Panc1 (cell line): ENCODE measurements at regions not wholly inside any gene's neighbourhood (a gene's known extent, or its start where the extent isn't known, plus 50 kb on each side); places are given as distances from the start of the nearest gene placed in this dataset.

Experiments used
- ATAC-seq: fragments of 200-7000 bp; cut with Tn5 transposase; 2 replicates; pipeline ENCODE4 v1.9.1; 2020; ENCODE audit warnings: mild to moderate bottlenecking, moderate library complexity
- BruUV-seq: library from RNA; stranded (reverse); fragments of 400-500 nt; replicated peaks from 2 replicates; lab custom pipeline; 2021; lab: Mats Ljungman, UMichigan
- CTCF ChIA-PET: fragments of 300-600 bp; sonication (Branson Sonifier 250); formaldehyde crosslinking; loops from one replicate; lab custom pipeline; 2022; ENCODE audit warnings: antibody characterized with exemption; lab: Charles Lee
- POLR2A ChIA-PET: fragments of 300-600 bp; sonication (Branson Sonifier 250); formaldehyde crosslinking; loops from one replicate; lab custom pipeline; 2022; ENCODE audit warnings: antibody characterized with exemption; lab: Charles Lee
- DNase-seq: peaks from one replicate; pipeline ENCODE4 v3.0.0-alpha.2; 2010; ENCODE audit warnings: low read depth, low spot score
- H3K27ac ChIP-seq: 2 replicates; pipeline ENCODE4 v1.5.1; 2011; ENCODE audit warnings: mild to moderate bottlenecking, low read length, inconsistent platforms
- H3K27me3 ChIP-seq: fragments of 200-500 bp; sonication (Bioruptor generic); 2 replicates; pipeline ENCODE4 v1.6.0; 2014; ENCODE audit warnings: low read length, inconsistent platforms; ENCODE audit not compliant: control insufficient read depth, insufficient read depth
- H3K36me3 ChIP-seq: fragments of 200-500 bp; sonication (Bioruptor generic); 2 replicates; pipeline ENCODE4 v1.5.1; 2014; ENCODE audit warnings: inconsistent platforms, mild to moderate bottlenecking, low read length, moderate library complexity; ENCODE audit not compliant: control insufficient read depth, insufficient read depth
- H3K4me1 ChIP-seq: 2 replicates; pipeline ENCODE4 v1.5.1; 2011; ENCODE audit warnings: inconsistent platforms, mild to moderate bottlenecking, low read length, moderate library complexity; ENCODE audit not compliant: control insufficient read depth, insufficient read depth
- H3K4me3 ChIP-seq, 2 experiments: 2 replicates each; pipeline ENCODE4 v1.5.1; 2011 to 2012; ENCODE audit warnings: low read depth in 2 of 2, low read length in 2 of 2, mild to moderate bottlenecking in 2 of 2, inconsistent platforms in 1 of 2, moderate library complexity in 1 of 2
- H3K9me3 ChIP-seq: fragments of 200-500 bp; sonication (Bioruptor generic); 2 replicates; pipeline ENCODE4 v1.5.1; 2014; ENCODE audit warnings: low read depth, mild to moderate bottlenecking, inconsistent platforms, low read length, moderate library complexity; ENCODE audit not compliant: control insufficient read depth, insufficient read depth
- POLR2AphosphoS5 ChIP-seq: IDR thresholded peaks from 2 replicates; pipeline ENCODE4 v1.6.1; 2012; ENCODE audit warnings: mild to moderate bottlenecking, low read depth, low read length, moderate library complexity
- SIN3A ChIP-seq: IDR thresholded peaks from 2 replicates; pipeline ENCODE4 v1.6.1; 2012; ENCODE audit warnings: low read depth, mild to moderate bottlenecking, low read length, moderate library complexity, borderline replicate concordance; ENCODE audit not compliant: insufficient read depth
- TCF7L2 ChIP-seq: IDR thresholded peaks from 2 replicates; pipeline ENCODE4 v1.6.1; 2011; ENCODE audit warnings: mild to moderate bottlenecking, low read depth, low read length, inconsistent platforms
- in situ Hi-C: cut with HindIII; loops from 2 replicates; pipeline ENCODE4 v1.10.0; 2016; ENCODE audit warnings: low sequenced_read_pairs, low pct_unique_long_range_greater_than_20kb
- intact Hi-C: fragments of 100-400 bp; cut with micrococcal nuclease; formaldehyde crosslinking; loops from one replicate; pipeline ENCODE4 v1.10.0; 2022; ENCODE audit not compliant: unreplicated experiment
- TF ChIP-seq, protein P1 (sequence below), 2 experiments: IDR thresholded peaks; 2 replicates each; pipeline ENCODE4 v1.6.1; 2011 to 2012; ENCODE audit warnings: low read depth in 2 of 2, control low read depth in 1 of 2, low read length in 1 of 2, mild to moderate bottlenecking in 1 of 2, moderate library complexity in 1 of 2; ENCODE audit not compliant: insufficient read depth in 1 of 2
- TF ChIP-seq, protein P2 (sequence below): fragments of 450-650 bp; IDR thresholded peaks from 2 replicates; pipeline ENCODE4 v1.5.1; 2017; ENCODE audit warnings: mild to moderate bottlenecking

DNA sequence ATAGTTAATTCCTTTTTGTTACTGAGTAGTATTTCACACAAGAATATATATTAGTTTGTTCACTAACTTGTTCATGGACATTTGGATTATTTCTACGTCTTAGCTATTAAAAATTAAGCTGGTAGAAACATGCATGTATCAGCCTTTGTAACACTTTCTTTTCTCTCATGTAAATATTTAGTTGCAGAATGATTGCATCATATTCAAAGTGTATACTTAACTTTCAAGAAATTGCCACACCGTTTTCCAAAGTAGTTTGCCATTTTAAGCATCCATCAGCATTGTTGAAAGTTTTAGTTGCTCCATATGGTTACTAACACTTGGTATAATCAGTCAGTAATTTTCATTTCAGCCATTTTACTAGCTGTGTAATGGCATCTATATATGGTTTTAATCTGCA is 666.9 kb downstream of the NXPH1 start:
- ChIA-PET CTCF (no interaction called here), POLR2A (no interaction called here)
- DNase-seq, result no peak
- H3K27ac ChIP-seq, result no peak overlapping the region
- H3K36me3 ChIP-seq, result no peaks in the 10 kb centered on the region
- H3K4me1 ChIP-seq, result no peaks in the 10 kb centered on the region
- intact Hi-C loops, result no loop called here
- no TSS peak for BruUV-seq
- no peak for ATAC-seq
- TF ChIP-seq, protein P1, sequence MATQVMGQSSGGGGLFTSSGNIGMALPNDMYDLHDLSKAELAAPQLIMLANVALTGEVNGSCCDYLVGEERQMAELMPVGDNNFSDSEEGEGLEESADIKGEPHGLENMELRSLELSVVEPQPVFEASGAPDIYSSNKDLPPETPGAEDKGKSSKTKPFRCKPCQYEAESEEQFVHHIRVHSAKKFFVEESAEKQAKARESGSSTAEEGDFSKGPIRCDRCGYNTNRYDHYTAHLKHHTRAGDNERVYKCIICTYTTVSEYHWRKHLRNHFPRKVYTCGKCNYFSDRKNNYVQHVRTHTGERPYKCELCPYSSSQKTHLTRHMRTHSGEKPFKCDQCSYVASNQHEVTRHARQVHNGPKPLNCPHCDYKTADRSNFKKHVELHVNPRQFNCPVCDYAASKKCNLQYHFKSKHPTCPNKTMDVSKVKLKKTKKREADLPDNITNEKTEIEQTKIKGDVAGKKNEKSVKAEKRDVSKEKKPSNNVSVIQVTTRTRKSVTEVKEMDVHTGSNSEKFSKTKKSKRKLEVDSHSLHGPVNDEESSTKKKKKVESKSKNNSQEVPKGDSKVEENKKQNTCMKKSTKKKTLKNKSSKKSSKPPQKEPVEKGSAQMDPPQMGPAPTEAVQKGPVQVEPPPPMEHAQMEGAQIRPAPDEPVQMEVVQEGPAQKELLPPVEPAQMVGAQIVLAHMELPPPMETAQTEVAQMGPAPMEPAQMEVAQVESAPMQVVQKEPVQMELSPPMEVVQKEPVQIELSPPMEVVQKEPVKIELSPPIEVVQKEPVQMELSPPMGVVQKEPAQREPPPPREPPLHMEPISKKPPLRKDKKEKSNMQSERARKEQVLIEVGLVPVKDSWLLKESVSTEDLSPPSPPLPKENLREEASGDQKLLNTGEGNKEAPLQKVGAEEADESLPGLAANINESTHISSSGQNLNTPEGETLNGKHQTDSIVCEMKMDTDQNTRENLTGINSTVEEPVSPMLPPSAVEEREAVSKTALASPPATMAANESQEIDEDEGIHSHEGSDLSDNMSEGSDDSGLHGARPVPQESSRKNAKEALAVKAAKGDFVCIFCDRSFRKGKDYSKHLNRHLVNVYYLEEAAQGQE (IDR thresholded peaks at IDR 0.05; ENCODE audit: insufficient read depth in 1 of 2, low read depth in 2 of 2, low read length in 1 of 2), result no peak
- TF ChIP-seq, protein P2, sequence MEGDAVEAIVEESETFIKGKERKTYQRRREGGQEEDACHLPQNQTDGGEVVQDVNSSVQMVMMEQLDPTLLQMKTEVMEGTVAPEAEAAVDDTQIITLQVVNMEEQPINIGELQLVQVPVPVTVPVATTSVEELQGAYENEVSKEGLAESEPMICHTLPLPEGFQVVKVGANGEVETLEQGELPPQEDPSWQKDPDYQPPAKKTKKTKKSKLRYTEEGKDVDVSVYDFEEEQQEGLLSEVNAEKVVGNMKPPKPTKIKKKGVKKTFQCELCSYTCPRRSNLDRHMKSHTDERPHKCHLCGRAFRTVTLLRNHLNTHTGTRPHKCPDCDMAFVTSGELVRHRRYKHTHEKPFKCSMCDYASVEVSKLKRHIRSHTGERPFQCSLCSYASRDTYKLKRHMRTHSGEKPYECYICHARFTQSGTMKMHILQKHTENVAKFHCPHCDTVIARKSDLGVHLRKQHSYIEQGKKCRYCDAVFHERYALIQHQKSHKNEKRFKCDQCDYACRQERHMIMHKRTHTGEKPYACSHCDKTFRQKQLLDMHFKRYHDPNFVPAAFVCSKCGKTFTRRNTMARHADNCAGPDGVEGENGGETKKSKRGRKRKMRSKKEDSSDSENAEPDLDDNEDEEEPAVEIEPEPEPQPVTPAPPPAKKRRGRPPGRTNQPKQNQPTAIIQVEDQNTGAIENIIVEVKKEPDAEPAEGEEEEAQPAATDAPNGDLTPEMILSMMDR, result no peak
- TF ChIP-seq POLR2AphosphoS5 (no peak), SIN3A (no peak), TCF7L2 (no peak)
- peaks cover 13% of the 10 kb centered on the region for H3K9me3 ChIP-seq
- in situ Hi-C loops, result no loop called here
- H3K27me3 ChIP-seq, result no peaks in the 10 kb centered on the region
- no peak overlapping the region for H3K4me3 ChIP-seq

DNA sequence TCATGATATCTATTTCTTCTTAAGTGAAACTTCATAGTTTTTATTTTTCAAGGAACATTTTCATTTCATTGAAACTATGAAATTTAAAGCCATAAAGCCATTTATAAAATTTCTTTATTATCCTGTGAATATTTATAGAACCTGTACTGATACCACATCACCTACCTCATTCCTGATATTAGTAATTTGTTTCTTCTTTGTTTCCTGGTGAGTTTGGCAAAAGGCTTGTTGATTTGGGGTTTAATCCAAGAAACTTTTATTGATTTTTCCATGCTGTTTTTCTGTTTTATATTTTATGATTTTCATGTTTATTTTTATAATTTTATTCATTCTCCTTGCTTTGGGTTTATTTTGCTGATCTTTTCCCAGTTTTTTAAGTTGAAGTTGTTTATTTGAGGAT is 669.4 kb downstream of the NXPH1 start:
- in situ Hi-C loops, result no loop called here
- CTCF ChIA-PET, result no interaction called here
- H3K4me1 ChIP-seq, result no peaks in the 10 kb centered on the region
- H3K9me3 ChIP-seq, result peaks cover 13% of the 10 kb centered on the region
- no peak for TF ChIP-seq POLR2AphosphoS5
- TF ChIP-seq, protein P2, result no peak
- TF ChIP-seq TCF7L2, result no peak
- TF ChIP-seq, protein P1 (IDR thresholded peaks at IDR 0.05; ENCODE audit: insufficient read depth in 1 of 2, low read depth in 2 of 2, low read length in 1 of 2), result no peak
- TF ChIP-seq SIN3A, result no peak
- intact Hi-C loops, result no loop called here
- no peaks in the 10 kb centered on the region for H3K36me3 ChIP-seq
- no peak overlapping the region for H3K4me3 ChIP-seq
- POLR2A ChIA-PET, result no interaction called here
- BruUV-seq, result no TSS peak
- ATAC-seq (no peak), DNase-seq (no peak)
- no peak overlapping the region for H3K27ac ChIP-seq
- no peaks in the 10 kb centered on the region for H3K27me3 ChIP-seq
